GM18505 (cell line): ENCODE measurements at regions not wholly inside any gene's neighbourhood (a gene's known extent, or its start where the extent isn't known, plus 50 kb on each side); places are given as distances from the start of the nearest gene placed in this dataset.
"Not testable (repeated sequence)": the region's sequence is repeated elsewhere in the genome, so short reads cannot be mapped to it uniquely, and the experiment has no call there.

ENCODE experiments used
- ATAC-seq: cut with Tn5 transposase; IDR thresholded peaks from one replicate; pipeline ENCODE4 v1.9.1; 2021; ENCODE audit not compliant: unreplicated experiment
- POLR2A ChIP-seq: IDR thresholded peaks from 4 replicates; pipeline ENCODE4 v1.6.1; 2011; ENCODE audit warnings: borderline replicate concordance; ENCODE audit not compliant: insufficient read depth, insufficient read length; ENCODE audit errors: extremely low read depth

DNA sequence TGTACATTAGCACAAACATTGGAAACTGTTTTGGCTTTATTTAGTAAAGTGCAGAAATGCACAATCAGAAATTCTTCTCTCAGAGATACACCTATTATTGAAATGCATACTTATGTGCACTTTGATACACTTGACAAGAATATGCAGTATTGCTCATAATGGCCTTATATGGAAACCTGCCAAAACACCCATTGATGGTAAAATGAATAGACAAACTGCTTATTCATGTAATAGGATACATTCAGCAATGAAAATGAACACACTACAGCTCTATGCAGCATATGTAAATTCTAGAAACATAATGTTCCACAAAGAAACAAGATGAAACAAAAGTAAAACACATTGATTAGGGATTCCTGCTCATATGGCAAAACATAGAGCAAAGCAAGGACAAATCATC, 223.9 kb downstream of the S1PR1 start:
- no peak for TF ChIP-seq POLR2A
- no peak for ATAC-seq

DNA sequence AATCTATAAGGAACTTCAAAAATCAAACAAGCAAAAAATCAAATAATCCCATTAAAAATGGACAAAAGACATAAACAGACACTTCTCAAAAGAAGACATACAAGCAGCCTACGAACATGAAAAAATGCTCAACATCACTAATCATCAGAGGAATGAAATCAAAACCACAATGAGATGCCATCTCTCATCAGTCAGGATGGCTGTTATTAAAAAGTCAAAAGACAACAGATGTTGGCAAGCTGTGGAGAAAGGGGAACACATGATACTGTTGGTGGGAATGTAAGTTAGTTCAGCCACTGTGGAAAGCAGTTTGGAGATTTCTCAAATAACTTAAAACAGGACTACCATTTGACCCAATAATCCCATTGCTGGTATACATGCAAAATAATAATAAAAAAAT, 226.4 kb downstream of the S1PR1 start:
- no peak for TF ChIP-seq POLR2A
- ATAC-seq: no peak

DNA sequence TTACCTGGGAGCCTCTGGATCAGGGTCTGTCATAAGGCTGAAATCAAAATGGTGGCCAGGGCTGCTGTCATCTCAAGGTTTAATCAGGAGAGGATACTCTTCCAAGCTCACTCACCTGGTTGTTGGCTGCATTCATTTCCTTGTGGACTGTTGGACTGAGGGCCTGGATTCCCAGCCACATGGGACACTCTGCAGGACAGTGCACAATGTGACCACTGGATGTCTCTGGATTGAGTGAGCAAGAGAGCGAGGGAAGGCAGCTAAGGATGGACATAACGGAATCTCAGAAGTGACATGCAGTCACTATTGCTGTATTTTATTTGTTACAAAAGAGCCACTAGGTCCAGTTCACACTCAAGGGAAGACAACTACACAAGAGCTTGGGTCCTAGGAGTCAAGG, 229.1 kb downstream of the S1PR1 start:
- no peak for TF ChIP-seq POLR2A
- no peak for ATAC-seq

DNA sequence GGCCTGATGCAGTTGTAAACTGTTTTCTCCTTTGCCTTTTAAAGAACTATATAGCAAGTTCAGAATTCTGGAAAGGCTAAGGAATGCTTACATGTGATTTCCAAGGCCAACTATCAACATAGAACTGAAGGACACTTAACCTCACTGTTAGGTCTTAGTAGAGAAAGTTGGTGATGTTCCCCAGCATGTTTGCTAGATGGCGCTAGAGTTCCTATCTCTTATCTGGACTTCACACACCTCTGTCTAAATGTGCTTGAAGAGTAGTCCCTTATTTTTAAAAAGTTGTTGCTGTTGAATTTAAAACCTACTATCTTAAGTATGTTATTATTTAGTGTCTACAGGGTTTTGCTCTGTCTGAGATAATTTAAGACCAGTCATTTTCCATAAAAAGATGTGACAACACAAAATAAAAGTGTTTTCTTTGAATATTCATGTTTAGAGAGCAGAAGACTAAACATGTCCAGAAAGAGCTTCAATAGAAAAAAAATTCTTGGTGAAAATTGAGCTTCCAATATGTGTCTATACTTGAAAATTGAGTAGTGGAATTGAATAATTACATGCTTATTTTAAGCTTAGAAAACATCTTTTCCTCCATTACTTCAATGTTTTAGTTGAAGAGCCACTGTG, 237.3 kb downstream of the S1PR1 start:
- no peak for ATAC-seq
- TF ChIP-seq POLR2A: no peak

DNA sequence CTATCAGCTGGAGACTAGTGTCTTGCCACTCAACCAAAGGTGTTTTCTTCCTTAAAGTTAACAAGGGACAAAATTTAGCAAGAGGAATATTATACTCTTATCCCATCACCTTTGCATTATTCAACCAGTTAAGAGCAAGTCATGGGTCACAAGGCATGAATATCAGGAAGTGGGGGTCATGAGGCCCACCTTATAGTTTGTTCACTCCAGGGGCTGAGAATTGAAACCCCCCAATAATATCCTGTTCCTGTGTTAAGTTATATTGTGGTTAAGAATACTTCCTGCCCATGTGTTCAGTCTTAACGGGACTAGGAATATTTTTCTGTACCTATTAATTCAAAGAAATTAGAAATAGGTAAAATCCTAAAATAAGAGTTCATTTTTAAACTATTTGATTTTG, 239.7 kb downstream of the S1PR1 start:
- TF ChIP-seq POLR2A: no peak
- no peak for ATAC-seq

DNA sequence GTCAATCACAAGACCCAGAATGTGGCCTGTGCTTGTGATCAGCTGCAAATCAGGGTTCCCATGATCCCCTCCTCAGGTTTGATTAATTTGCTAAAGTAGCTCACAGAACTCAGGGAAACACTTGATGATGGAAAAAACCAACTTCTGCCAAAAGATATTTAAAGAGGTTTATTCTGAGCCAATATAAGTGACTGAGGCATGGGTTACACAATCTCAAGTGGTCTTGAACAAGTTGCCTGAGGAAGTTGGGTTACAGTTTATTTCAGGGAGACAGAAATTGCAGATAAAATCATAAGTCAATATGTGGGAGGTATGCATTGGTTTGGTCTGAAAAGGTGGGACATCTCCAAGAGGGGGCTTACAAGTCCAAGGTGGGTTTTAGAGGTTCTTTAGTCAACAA, 243.1 kb downstream of the S1PR1 start:
- no peak for TF ChIP-seq POLR2A
- no peak for ATAC-seq

DNA sequence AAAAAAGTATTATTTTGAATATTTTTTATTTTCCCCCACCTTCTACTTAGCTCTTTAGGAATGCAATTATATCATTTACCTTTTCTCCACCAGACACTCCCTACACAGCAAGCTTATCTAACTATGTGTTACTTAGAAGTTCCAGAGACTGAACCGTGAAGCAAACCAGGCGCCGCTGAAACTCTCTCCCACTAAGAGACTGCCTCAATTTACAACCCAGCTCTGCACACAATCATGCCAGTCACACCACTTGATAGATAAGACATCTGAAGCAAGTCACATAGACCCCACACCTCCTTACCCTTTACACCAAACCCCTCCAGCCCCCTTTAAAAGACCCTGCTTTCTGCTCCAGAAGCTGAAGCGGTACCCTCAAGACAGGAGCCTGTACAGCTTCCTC, 245.5 kb downstream of the S1PR1 start:
- TF ChIP-seq POLR2A: no peak
- no peak for ATAC-seq

DNA sequence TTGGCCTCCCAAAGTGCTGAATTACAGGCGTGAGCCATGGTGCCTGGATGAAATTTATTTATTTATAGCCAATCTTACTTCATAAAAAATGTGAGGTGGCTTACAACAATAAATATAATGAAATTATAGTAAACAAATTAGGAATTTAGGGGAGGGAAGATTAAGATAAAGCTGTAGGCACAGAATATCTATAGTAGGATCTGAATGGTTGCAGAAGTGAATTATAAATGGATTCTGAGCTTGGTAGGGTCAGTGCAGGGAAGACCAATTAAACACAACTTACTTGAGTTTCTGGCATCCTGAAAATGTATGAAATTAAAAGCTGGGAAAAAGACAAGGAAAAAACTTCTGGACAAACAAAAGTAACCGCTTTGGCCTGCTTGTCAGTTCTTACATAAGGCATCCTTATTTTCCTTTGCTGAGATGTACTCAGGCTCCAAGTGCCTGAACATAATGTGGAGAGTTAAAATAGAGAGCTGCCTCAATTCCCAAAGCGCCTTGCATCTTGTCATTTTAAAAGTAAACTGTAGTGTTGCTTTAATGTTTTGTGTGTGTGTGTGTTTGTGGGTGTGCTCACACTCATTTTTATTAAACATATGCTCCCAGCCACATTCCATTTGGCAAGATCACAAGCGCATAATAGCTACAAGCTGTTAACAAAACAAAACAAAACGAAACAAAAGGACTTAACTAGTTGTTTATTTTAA, 247.3 kb downstream of the S1PR1 start:
- TF ChIP-seq POLR2A: no peak
- no peak for ATAC-seq

DNA sequence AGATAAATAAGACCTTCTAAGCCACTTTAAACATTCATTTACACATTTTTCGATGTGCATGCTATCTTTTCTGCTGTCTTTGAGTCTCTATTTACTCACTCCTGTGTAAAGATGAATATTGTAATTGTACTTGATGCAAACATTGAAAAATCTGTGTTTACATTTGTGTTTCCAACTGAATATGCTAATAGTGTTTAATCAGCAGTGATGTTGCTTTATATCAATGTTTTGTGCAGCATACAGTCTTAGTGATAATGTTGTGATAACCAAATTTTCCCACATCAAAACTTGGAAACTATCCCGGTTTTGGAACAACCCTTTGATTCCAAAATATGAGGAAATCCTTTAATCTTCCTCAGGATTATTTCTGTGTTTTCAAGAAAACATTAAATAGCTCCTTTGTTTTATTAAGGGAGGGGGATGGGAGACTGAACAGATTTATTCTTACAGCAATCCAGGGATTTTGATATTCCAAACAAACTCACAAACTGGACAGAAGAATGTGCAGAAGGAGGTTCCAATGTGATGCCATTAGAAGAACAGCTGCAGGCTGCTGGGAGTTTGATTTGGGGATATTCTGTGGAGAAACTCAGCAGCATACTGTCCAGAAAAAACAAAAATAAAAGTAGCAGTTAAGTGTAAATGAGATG, 248.0 kb downstream of the S1PR1 start:
- TF ChIP-seq POLR2A: no peak
- no peak for ATAC-seq

DNA sequence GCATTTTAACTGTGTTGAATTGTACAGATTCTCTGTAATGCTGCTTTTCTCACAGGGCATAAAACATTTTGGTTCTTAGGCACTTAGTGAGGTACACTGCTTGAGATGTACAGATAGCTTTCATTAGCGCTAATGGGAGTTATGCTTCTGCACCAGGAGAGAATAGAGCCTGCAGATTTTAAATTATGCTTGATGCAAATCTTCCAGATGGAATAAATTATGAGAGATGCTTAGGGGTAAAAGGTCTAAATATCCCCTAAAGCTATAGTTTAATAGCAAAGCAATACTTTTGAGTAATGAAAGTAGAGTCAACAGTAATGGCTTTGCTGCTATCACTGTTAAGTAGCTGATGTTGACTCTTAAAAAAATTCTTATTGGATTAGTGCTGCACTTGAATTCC, 248.9 kb downstream of the S1PR1 start:
- no peak for TF ChIP-seq POLR2A
- ATAC-seq: no peak

DNA sequence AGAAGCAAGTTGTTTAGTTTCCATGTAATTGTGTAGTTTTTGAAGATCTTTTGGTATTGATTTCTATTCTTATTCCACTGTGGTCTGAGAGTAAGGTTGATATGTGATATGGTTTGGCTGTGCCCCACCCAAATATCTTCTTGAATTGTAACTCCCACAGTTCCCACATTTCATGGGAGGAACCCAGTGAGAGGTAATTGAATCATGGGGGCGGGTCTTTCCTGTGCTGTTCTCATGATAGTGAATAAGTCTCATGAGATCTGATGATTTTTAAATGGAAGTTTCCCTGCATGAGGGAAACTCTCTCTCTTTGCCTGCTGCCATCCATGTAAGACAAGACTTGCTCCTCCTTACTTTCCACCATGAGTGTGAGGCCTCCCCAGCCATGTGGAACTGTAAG, 255.3 kb downstream of the S1PR1 start:
- not testable (repeated sequence) for ATAC-seq

DNA sequence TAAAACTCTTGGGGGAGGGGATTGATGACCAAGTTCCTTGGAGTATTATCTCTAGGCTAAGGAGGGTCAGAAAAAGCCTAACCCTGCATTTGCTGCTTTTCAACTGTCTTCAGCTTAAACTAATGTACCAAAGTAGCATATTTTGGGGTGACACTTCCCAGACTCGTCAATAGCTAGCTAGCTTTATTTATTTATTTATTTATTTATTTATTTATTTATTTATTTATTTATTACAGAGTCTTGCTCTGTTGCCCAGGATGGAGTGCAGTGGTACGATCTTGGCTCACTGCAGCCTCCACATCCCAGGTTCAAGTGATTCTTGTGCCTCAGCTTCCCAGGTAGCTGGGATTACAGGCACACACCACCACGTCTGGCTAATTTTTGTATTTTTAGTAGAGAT, 257.1 kb downstream of the S1PR1 start:
- not testable (repeated sequence) for ATAC-seq

DNA sequence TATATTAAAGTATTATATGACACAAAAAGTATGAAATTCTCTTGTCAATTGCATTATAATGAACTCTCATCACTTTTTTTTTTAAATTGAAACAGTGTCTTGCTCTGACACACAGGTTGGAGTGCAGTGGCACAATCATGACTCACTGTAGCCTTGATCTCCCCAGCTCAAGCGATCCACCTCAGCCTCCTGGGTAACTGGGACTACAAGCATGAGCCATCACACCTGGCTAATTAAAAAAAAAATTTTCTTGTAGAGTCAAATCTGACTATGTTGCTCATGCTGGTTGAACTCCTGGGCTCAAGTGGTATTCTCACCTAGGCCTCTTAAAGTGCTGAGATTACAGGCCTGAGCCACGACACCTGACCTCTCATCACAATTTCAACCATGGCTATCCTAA, 259.3 kb downstream of the S1PR1 start:
- no peak for TF ChIP-seq POLR2A
- ATAC-seq: no peak

DNA sequence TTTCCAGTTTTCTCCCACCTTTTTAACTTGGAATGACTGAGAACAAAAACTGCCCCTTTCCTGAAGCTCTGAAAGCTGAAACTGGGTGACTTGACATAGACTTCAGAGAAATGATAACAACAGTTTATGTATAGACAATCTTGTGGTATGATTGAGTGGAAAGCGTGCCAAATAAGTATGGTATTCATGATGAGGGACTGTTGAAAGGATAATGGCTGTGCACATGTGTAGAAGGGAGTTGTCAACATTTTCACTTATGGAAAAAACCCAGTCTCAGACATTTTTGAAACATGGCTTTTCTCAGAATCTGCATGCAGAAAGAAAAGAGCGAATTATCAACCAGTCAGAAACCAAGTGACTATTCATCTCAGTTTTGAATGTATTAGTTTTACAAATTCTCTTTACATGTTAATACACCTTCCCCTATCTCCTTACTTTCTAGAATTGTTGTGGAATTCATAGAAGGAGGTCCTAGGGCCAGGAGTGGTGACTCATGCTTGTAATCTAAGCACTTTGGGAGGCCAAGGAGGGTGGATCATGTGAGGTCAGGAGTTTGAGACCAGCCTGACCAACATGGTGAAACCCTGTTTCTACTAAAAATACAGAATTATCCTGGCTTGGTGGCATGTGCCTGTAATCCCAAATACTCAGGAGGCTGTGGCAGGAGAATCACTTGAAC, 261.2 kb downstream of the S1PR1 start:
- no peak for TF ChIP-seq POLR2A
- ATAC-seq: no peak

DNA sequence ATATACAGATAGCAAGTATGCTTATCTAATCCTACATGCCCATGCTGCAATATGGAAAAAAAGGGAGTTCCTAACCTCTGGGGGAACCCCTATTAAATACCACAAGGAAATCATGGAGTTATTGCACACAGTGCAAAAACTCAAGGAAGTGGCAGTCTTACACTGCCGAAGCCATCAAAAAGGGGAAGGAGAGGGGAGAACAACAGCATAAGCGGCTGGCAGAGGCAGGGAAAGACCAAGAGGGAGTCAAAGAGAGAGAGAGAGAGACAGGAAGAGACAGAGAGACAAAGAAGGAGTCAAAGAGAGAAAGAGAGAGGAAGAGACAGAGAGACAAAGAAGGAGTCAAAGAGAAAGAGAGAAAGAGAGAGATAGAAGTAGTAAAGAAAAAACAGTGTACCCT, 267.3 kb downstream of the S1PR1 start:
- not testable (repeated sequence) for ATAC-seq

DNA sequence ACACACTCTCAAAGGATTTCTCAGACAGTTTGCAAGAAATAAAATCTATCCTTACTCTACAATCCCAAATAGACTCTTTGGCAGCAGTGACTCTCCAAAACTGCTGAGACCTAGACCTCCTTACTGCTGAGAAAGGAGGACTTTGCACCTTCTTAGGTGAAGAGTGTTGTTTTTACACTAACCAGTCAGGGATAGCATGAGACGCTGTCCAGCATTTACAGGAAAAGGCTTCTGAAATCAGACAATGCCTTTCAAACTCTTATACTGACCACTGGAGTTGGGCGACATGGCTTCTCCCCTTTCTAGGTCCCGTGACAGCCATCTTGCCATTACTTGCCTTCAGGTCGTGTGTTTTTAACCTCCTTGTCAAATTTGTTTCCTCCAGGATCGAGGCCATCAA, 268.4 kb downstream of the S1PR1 start:
- ATAC-seq: not testable (repeated sequence)
